Left lung (tissue), 4 donors: ENCODE measurements at regions not wholly inside any gene's neighbourhood (a gene's known extent, or its start where the extent isn't known, plus 50 kb on each side); places are given as distances from the start of the nearest gene placed in this dataset.
A peak's percentile ranks its signal among the peaks of the same experiment; 100 is the strongest.
"Not testable (repeated sequence)": the region's sequence is repeated elsewhere in the genome, so short reads cannot be mapped to it uniquely, and the experiment has no call there.

ENCODE experiments used
- ATAC-seq: fragments of 200-7000 bp; cut with Tn5 transposase; one replicate; pipeline ENCODE4 v1.9.1; 2020; ENCODE audit warnings: moderate library complexity
- DNase-seq, 4 donors: peaks; one replicate each; pipeline ENCODE4 v3.0.0-alpha.2; 2013 to 2020
- H3K27ac ChIP-seq, 2 donors: fragments of 200-600 bp; sonication (generic) in 1 of 2; one replicate each; pipeline versions ENCODE4 v1.5.0 to v1.8.0; 2020 to 2021
- H3K27me3 ChIP-seq, 2 donors: fragments of 200-600 bp; sonication (generic) in 1 of 2; one replicate each; pipeline versions ENCODE4 v1.5.0 to v1.8.0; 2020 to 2021
- H3K36me3 ChIP-seq, 2 donors: fragments of 200-600 bp; sonication (generic) in 1 of 2; one replicate each; pipeline versions ENCODE4 v1.5.0 to v1.8.0; 2020 to 2021
- H3K4me1 ChIP-seq, 2 donors: fragments of 200-600 bp; one replicate each; pipeline ENCODE4 v1.8.0; 2021
- H3K4me3 ChIP-seq, 2 donors: fragments of 200-600 bp; sonication (generic) in 1 of 2; one replicate each; pipeline versions ENCODE4 v1.5.0 to v1.8.0; 2020 to 2021; ENCODE audit warnings: mild to moderate bottlenecking in 1 of 2
- H3K9me3 ChIP-seq, 2 donors: fragments of 200-600 bp; sonication (generic) in 1 of 2; one replicate each; pipeline versions ENCODE4 v1.5.0 to v1.8.0; 2020 to 2021
- CTCF ChIP-seq, 2 donors: fragments of 200-600 bp; sonication (generic) in 1 of 2; IDR thresholded peaks; one replicate each; pipeline versions ENCODE4 v1.5.0 to v1.8.0; 2021; ENCODE audit warnings: antibody characterized with exemption in 2 of 2
- intact Hi-C, 2 donors: fragments of 100-400 bp; cut with DNase I; formaldehyde crosslinking; loops; one replicate each; pipeline versions ENCODE4 v1.11.2 to v1.14.2; 2022
- donor health status: DM: no; HTN: yes; CAD: no.
- donor health status: DM: no; HTN: no; CAD: no.

- no peak for ATAC-seq
- intact Hi-C loops: no loop called here
- TF ChIP-seq CTCF (IDR thresholded peaks at IDR 0.05): no peak
- Histone ChIP-seq H3K9me3 (no peaks in the 10 kb centered on the region), H3K4me1 (no peaks in the 10 kb centered on the region), H3K27ac (no peak overlapping the region), H3K36me3 (no peaks in the 10 kb centered on the region), H3K4me3 (no peak overlapping the region), H3K27me3 (no peaks in the 10 kb centered on the region)
- DNase-seq: no peak
Observed at GRCh38 chr3:157585386-157585785, 82.2 kb upstream of the VEPH1 start.

GRCh38 chr3:157582637-157582973 is 79.4 kb upstream of the VEPH1 start:
- TF ChIP-seq CTCF (IDR thresholded peaks at IDR 0.05): no peak
- H3K27ac ChIP-seq: no peak overlapping the region
- intact Hi-C loops: no loop called here
- no peaks in the 10 kb centered on the region for H3K27me3 ChIP-seq
- H3K4me3 ChIP-seq: no peak overlapping the region
- ATAC-seq (peak; percentile 92), DNase-seq (peak in 2 of 4 donors; percentile 52 to 64)
- H3K4me1 ChIP-seq: no peaks in the 10 kb centered on the region
- H3K36me3 ChIP-seq: no peaks in the 10 kb centered on the region
- H3K9me3 ChIP-seq: no peaks in the 10 kb centered on the region

- H3K36me3 ChIP-seq, DNase-seq, intact Hi-C loops, H3K27me3 ChIP-seq, H3K9me3 ChIP-seq, H3K4me3 ChIP-seq, H3K4me1 ChIP-seq, H3K27ac ChIP-seq: not testable (repeated sequence)
- peak; percentile 33 for ATAC-seq
Observed at GRCh38 chr3:157581956-157582636, 78.9 kb upstream of the VEPH1 start.

GRCh38 chr3:157581371-157581770 is 78.2 kb upstream of the VEPH1 start:
- no peak for ATAC-seq
- intact Hi-C loops: no loop called here
- H3K27me3 ChIP-seq: no peaks in the 10 kb centered on the region

GRCh38 chr3:157578181-157578580 is 75.0 kb upstream of the VEPH1 start:
- H3K9me3 ChIP-seq: no peaks in the 10 kb centered on the region
- no peak overlapping the region for H3K4me3 ChIP-seq
- no peak for ATAC-seq
- no peaks in the 10 kb centered on the region for H3K4me1 ChIP-seq
- H3K27me3 ChIP-seq: no peaks in the 10 kb centered on the region
- no peak overlapping the region for H3K27ac ChIP-seq
- peak in 2 of 4 donors; percentile 18 to 53 for DNase-seq
- intact Hi-C loops: no loop called here
- H3K36me3 ChIP-seq: no peaks in the 10 kb centered on the region
- TF ChIP-seq CTCF (IDR thresholded peaks at IDR 0.05): no peak

More at GRCh38 chr3:157581371-157581770, 78.2 kb upstream of the VEPH1 start:
- Histone ChIP-seq H3K9me3 (no peaks in the 10 kb centered on the region), H3K4me1 (no peaks in the 10 kb centered on the region), H3K27ac (no peak overlapping the region), H3K36me3 (no peaks in the 10 kb centered on the region), H3K4me3 (no peak overlapping the region)
- DNase-seq: no peak
- TF ChIP-seq CTCF (IDR thresholded peaks at IDR 0.05): no peak

GRCh38 chr3:157574531-157574930 is 71.3 kb upstream of the VEPH1 start:
- no peak overlapping the region for H3K4me3 ChIP-seq
- H3K27ac ChIP-seq: no peak overlapping the region
- H3K36me3 ChIP-seq: no peaks in the 10 kb centered on the region
- intact Hi-C loops: no loop called here
- no peaks in the 10 kb centered on the region for H3K4me1 ChIP-seq
- no peak for DNase-seq
- no peaks in the 10 kb centered on the region for H3K27me3 ChIP-seq
- no peaks in the 10 kb centered on the region for H3K9me3 ChIP-seq
- ATAC-seq: peak; percentile 49
- no peak for TF ChIP-seq CTCF (IDR thresholded peaks at IDR 0.05)
